Activated CD4-positive, alpha-beta T cell treated with anti-CD3 and anti-CD28 coated beads for 36 hours (primary cell): ENCODE measurements at regions not wholly inside any gene's neighbourhood (a gene's known extent, or its start where the extent isn't known, plus 50 kb on each side); places are given as distances from the start of the nearest gene placed in this dataset.
A peak's percentile ranks its signal among the peaks of the same experiment; 100 is the strongest.
"Not testable (repeated sequence)": the region's sequence is repeated elsewhere in the genome, so short reads cannot be mapped to it uniquely, and the experiment has no call there.

Source experiments
- ATAC-seq: fragments of 200-7000 bp; cut with Tn5 transposase; one replicate; pipeline ENCODE4 v1.10.0; 2021; ENCODE audit warnings: mild to moderate bottlenecking, moderate library complexity
- CTCF ChIA-PET: fragments of 350-600 bp; sonication (Branson Sonifier 250); formaldehyde crosslinking; loops from one replicate; lab custom pipeline; 2021; ENCODE audit warnings: antibody characterized with exemption; lab: Charles Lee
- POLR2A ChIA-PET: fragments of 350-600 bp; sonication (Branson Sonifier 250); formaldehyde crosslinking; loops from one replicate; lab custom pipeline; 2021; ENCODE audit warnings: antibody characterized with exemption, inconsistent platforms; lab: Charles Lee
- DNase-seq: peaks from one replicate; pipeline ENCODE4 v3.0.0-alpha.2; 2020
- H3K27ac Mint-ChIP-seq: one replicate; pipeline ENCODE4 v1.8.0; 2021; ENCODE audit warnings: mixed read lengths
- H3K27me3 Mint-ChIP-seq: one replicate; pipeline ENCODE4 v1.8.0; 2021; ENCODE audit warnings: mixed read lengths
- H3K36me3 Mint-ChIP-seq: one replicate; pipeline ENCODE4 v1.8.0; 2021; ENCODE audit warnings: low read depth, mixed read lengths
- H3K4me1 Mint-ChIP-seq: one replicate; pipeline ENCODE4 v1.8.0; 2021; ENCODE audit warnings: mixed read lengths
- H3K4me3 Mint-ChIP-seq: one replicate; pipeline ENCODE4 v1.8.0; 2021; ENCODE audit warnings: mild to moderate bottlenecking, moderate library complexity, mixed read lengths
- H3K9me3 Mint-ChIP-seq: one replicate; pipeline ENCODE4 v1.8.0; 2021; ENCODE audit warnings: low read depth, mixed read lengths
- intact Hi-C, 2 experiments: fragments of 100-400 bp; cut with DNase I in 1 of 2; cut with micrococcal nuclease in 1 of 2; formaldehyde crosslinking; loops; one replicate each; pipeline versions ENCODE4 v1.14.2 to v1.15.1; 2022 to 2024; cut with DNase I, micrococcal nuclease

- Mint-ChIP-seq H3K36me3 (no peaks in the 10 kb centered on the region), H3K4me1 (no peaks in the 10 kb centered on the region), H3K27ac (no peak overlapping the region), H3K4me3 (no peak overlapping the region), H3K9me3 (no peaks in the 10 kb centered on the region), H3K27me3 (no peaks in the 10 kb centered on the region)
- no peak for DNase-seq
- ChIA-PET POLR2A (no interaction called here), CTCF (no interaction called here)
- ATAC-seq, result no peak
- intact Hi-C loops, result no loop called here
Observed at GRCh38 chr1:58072450-58072849, 474.1 kb downstream of the OMA1 start.

DNA sequence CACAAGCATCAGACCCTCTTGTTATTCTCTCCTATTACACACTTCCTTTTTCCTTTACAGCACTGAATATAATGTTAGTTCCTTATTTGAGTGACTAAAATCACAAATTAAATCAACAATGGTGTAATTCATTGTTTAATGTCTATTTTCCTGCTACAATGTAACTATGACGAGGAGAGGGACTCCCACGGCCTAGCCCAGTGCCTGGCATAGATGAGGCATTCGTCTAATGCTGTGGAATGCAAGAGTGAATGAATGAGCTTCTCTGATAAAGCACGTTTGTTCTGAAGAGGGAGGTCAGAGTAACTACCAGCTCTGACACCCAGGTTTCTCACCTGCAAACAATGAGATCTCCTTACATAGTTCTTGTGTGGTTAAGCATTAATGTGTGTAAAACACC lies 479.4 kb downstream of the OMA1 start:
- no peaks in the 10 kb centered on the region for H3K27me3 Mint-ChIP-seq
- no peak for ATAC-seq
- intact Hi-C loops, result no loop called here

GRCh38 chr1:58065520-58065919 lies 481.0 kb downstream of the OMA1 start:
- no peak overlapping the region for H3K4me3 Mint-ChIP-seq
- DNase-seq (no peak), ATAC-seq (no peak)
- H3K27me3 Mint-ChIP-seq, result no peaks in the 10 kb centered on the region
- H3K4me1 Mint-ChIP-seq, result no peaks in the 10 kb centered on the region
- ChIA-PET POLR2A (no interaction called here), CTCF (no interaction called here)
- H3K36me3 Mint-ChIP-seq, result no peaks in the 10 kb centered on the region
- no peak overlapping the region for H3K27ac Mint-ChIP-seq
- intact Hi-C loops, result no loop called here
- H3K9me3 Mint-ChIP-seq, result no peaks in the 10 kb centered on the region

More for the DNA sequence above, 479.4 kb downstream of the OMA1 start:
- no peak for DNase-seq
- no peak overlapping the region for H3K27ac Mint-ChIP-seq
- H3K4me1 Mint-ChIP-seq, result no peaks in the 10 kb centered on the region
- no peaks in the 10 kb centered on the region for H3K9me3 Mint-ChIP-seq
- H3K36me3 Mint-ChIP-seq, result no peaks in the 10 kb centered on the region
- no peak overlapping the region for H3K4me3 Mint-ChIP-seq
- ChIA-PET POLR2A (no interaction called here), CTCF (no interaction called here)

GRCh38 chr1:58064166-58064565 lies 482.4 kb downstream of the OMA1 start:
- Mint-ChIP-seq H3K9me3 (no peaks in the 10 kb centered on the region), H3K27me3 (no peaks in the 10 kb centered on the region), H3K4me3 (no peak overlapping the region), H3K27ac (no peak overlapping the region), H3K4me1 (no peaks in the 10 kb centered on the region), H3K36me3 (no peaks in the 10 kb centered on the region)
- POLR2A ChIA-PET, result no interaction called here
- CTCF ChIA-PET, result no interaction called here
- intact Hi-C loops, result no loop called here
- DNase-seq (no peak), ATAC-seq (no peak)

GRCh38 chr1:58063095-58063494 lies 483.4 kb downstream of the OMA1 start:
- intact Hi-C loops, result no loop called here
- Mint-ChIP-seq H3K4me1 (no peaks in the 10 kb centered on the region), H3K27me3 (no peaks in the 10 kb centered on the region), H3K36me3 (no peaks in the 10 kb centered on the region), H3K9me3 (no peaks in the 10 kb centered on the region), H3K27ac (no peak overlapping the region), H3K4me3 (no peak overlapping the region)
- ChIA-PET POLR2A (no interaction called here), CTCF (no interaction called here)
- DNase-seq (no peak), ATAC-seq (no peak)

GRCh38 chr1:58062635-58063034 lies 483.9 kb downstream of the OMA1 start:
- no peaks in the 10 kb centered on the region for H3K9me3 Mint-ChIP-seq

GRCh38 chr1:58060559-58061170 lies 485.9 kb downstream of the OMA1 start:
- no peaks in the 10 kb centered on the region for H3K4me1 Mint-ChIP-seq
- no peak for DNase-seq
- no peak overlapping the region for H3K4me3 Mint-ChIP-seq
- no peak for ATAC-seq
- H3K27me3 Mint-ChIP-seq, result no peaks in the 10 kb centered on the region
- intact Hi-C loops, result no loop called here
- no peak overlapping the region for H3K27ac Mint-ChIP-seq
- no peaks in the 10 kb centered on the region for H3K9me3 Mint-ChIP-seq
- no peaks in the 10 kb centered on the region for H3K36me3 Mint-ChIP-seq
- ChIA-PET POLR2A (no interaction called here), CTCF (no interaction called here)

More at GRCh38 chr1:58062635-58063034, 483.9 kb downstream of the OMA1 start:
- no peak overlapping the region for H3K4me3 Mint-ChIP-seq
- no peak for DNase-seq
- intact Hi-C loops, result no loop called here
- ChIA-PET POLR2A (no interaction called here), CTCF (no interaction called here)
- no peaks in the 10 kb centered on the region for H3K36me3 Mint-ChIP-seq
- no peaks in the 10 kb centered on the region for H3K27me3 Mint-ChIP-seq
- H3K4me1 Mint-ChIP-seq, result no peaks in the 10 kb centered on the region
- no peak for ATAC-seq
- no peak overlapping the region for H3K27ac Mint-ChIP-seq

DNA sequence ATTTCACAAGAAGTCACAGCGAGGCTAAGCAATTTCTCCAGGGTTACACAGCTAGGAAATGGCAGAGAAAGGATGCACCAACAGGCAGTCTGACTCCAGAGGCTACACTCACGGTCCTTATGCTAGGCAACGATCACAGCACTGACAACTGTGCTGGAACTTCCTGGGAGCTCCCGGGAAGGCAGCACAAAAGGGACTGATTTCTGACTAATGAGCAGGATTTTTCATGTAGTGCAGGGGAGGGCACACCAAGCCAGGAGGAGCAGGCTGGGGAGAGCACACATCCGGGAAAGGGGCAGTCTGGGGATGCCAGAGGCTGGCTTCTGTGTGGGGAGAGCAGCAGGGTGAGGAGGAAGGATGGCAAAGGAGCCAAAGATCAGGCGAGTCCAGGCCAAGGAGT lies 486.7 kb downstream of the OMA1 start:
- H3K27me3 Mint-ChIP-seq, result no peaks in the 10 kb centered on the region
- DNase-seq (no peak), ATAC-seq (no peak)
- no peaks in the 10 kb centered on the region for H3K36me3 Mint-ChIP-seq
- POLR2A ChIA-PET, result no interaction called here
- intact Hi-C loops, result no loop called here
- no peak overlapping the region for H3K4me3 Mint-ChIP-seq
- H3K4me1 Mint-ChIP-seq, result no peaks in the 10 kb centered on the region
- CTCF ChIA-PET, result no interaction called here
- no peaks in the 10 kb centered on the region for H3K9me3 Mint-ChIP-seq
- H3K27ac Mint-ChIP-seq, result no peak overlapping the region

- Mint-ChIP-seq H3K4me3 (no peak overlapping the region), H3K27me3 (no peaks in the 10 kb centered on the region), H3K36me3 (no peaks in the 10 kb centered on the region), H3K4me1 (no peaks in the 10 kb centered on the region), H3K27ac (no peak overlapping the region), H3K9me3 (no peaks in the 10 kb centered on the region)
- CTCF ChIA-PET, result no interaction called here
- no peak for DNase-seq
- no peak for ATAC-seq
- POLR2A ChIA-PET, result no interaction called here
- intact Hi-C loops, result no loop called here
Observed at GRCh38 chr1:58058323-58058722, 488.2 kb downstream of the OMA1 start.

GRCh38 chr1:58057826-58058225 lies 488.7 kb downstream of the OMA1 start:
- POLR2A ChIA-PET, result no interaction called here
- ATAC-seq (no peak), DNase-seq (no peak)
- intact Hi-C loops, result no loop called here
- CTCF ChIA-PET, result no interaction called here
- Mint-ChIP-seq H3K9me3 (no peaks in the 10 kb centered on the region), H3K4me3 (no peak overlapping the region), H3K27me3 (no peaks in the 10 kb centered on the region), H3K36me3 (no peaks in the 10 kb centered on the region), H3K4me1 (no peaks in the 10 kb centered on the region), H3K27ac (no peak overlapping the region)

- intact Hi-C loops, H3K9me3 Mint-ChIP-seq, ATAC-seq, DNase-seq, H3K4me3 Mint-ChIP-seq, POLR2A ChIA-PET, H3K4me1 Mint-ChIP-seq, H3K36me3 Mint-ChIP-seq, H3K27me3 Mint-ChIP-seq, H3K27ac Mint-ChIP-seq: not testable (repeated sequence)
- CTCF ChIA-PET, result interaction anchor here (0.7 kb wide), 1 partner anchor 212 kb away, joined by 3 read pairs; no protein-coding TSS in a partner anchor
Observed at GRCh38 chr1:58051187-58051586, 495.3 kb downstream of the OMA1 start.

GRCh38 chr1:58047265-58047858 lies 499.2 kb downstream of the OMA1 start:
- no peaks in the 10 kb centered on the region for H3K36me3 Mint-ChIP-seq
- H3K9me3 Mint-ChIP-seq, result peaks cover 3% of the 10 kb centered on the region
- DNase-seq, result peak; percentile 60
- ATAC-seq, result no peak
- H3K27me3 Mint-ChIP-seq, result peaks cover 2% of the 10 kb centered on the region
- POLR2A ChIA-PET, result no interaction called here
- H3K27ac Mint-ChIP-seq, result no peak overlapping the region
- no peak overlapping the region for H3K4me3 Mint-ChIP-seq
- H3K4me1 Mint-ChIP-seq, result no peaks in the 10 kb centered on the region
- CTCF ChIA-PET, result interaction anchor here (0.7 kb wide), 1 partner anchor 16 kb away, joined by 4 read pairs; no protein-coding TSS in a partner anchor
- intact Hi-C loops, result loop anchor here in 1 of 2 experiments (1.0 kb wide), 1 partner anchor 1215 kb away; no protein-coding TSS in a partner anchor
